Stimulated activated memory B cell treated with anti-CD40 and anti-IgM and Interleukin-4, amounts not matched to agents 10 μg/mL and 1 μg/mL and 100 μg/mL, for 72 hours (primary cell): ENCODE measurements at regions not wholly inside any gene's neighbourhood (a gene's known extent, or its start where the extent isn't known, plus 50 kb on each side); places are given as distances from the start of the nearest gene placed in this dataset.

Source experiments
- ATAC-seq: fragments of 150-1000 bp; cut with Tn5 transposase; 2 replicates; pipeline ENCODE4 v1.10.0; 2021
- H3K27ac Mint-ChIP-seq: one replicate; pipeline ENCODE4 v1.8.0; 2022; ENCODE audit warnings: mild to moderate bottlenecking, mixed read lengths
- H3K27me3 Mint-ChIP-seq: one replicate; pipeline ENCODE4 v1.8.0; 2022; ENCODE audit warnings: mixed read lengths
- H3K36me3 Mint-ChIP-seq: one replicate; pipeline ENCODE4 v1.8.0; 2022; ENCODE audit warnings: mixed read lengths
- H3K4me1 Mint-ChIP-seq: one replicate; pipeline ENCODE4 v1.8.0; 2022; ENCODE audit warnings: mixed read lengths
- H3K4me3 Mint-ChIP-seq: one replicate; pipeline ENCODE4 v1.8.0; 2022; ENCODE audit warnings: mild to moderate bottlenecking, moderate library complexity, mixed read lengths
- H3K9me3 Mint-ChIP-seq: one replicate; pipeline ENCODE4 v1.8.0; 2022; ENCODE audit warnings: mixed read lengths

GRCh38 chr22:27617214-27617881 lies 184.2 kb downstream of the MN1 start:
- Mint-ChIP-seq H3K4me1 (no peaks in the 10 kb centered on the region), H3K4me3 (no peak overlapping the region), H3K27ac (no peak overlapping the region), H3K9me3 (peaks cover 11% of the 10 kb centered on the region), H3K36me3 (no peaks in the 10 kb centered on the region), H3K27me3 (peaks cover 32% of the 10 kb centered on the region)
- no peak for ATAC-seq

- no peak overlapping the region for H3K4me3 Mint-ChIP-seq
- no peaks in the 10 kb centered on the region for H3K27me3 Mint-ChIP-seq
- H3K4me1 Mint-ChIP-seq: no peaks in the 10 kb centered on the region
- no peak for ATAC-seq
- H3K27ac Mint-ChIP-seq: no peak overlapping the region
- peaks cover 11% of the 10 kb centered on the region for H3K9me3 Mint-ChIP-seq
- no peaks in the 10 kb centered on the region for H3K36me3 Mint-ChIP-seq
Measured at GRCh38 chr22:27620367-27621154, 181.0 kb downstream of the MN1 start.

GRCh38 chr22:27621486-27622070 lies 180.0 kb downstream of the MN1 start:
- no peak overlapping the region for H3K4me3 Mint-ChIP-seq
- no peaks in the 10 kb centered on the region for H3K4me1 Mint-ChIP-seq
- H3K9me3 Mint-ChIP-seq: peaks cover 11% of the 10 kb centered on the region
- H3K27ac Mint-ChIP-seq: no peak overlapping the region
- H3K36me3 Mint-ChIP-seq: no peaks in the 10 kb centered on the region
- no peak for ATAC-seq
- H3K27me3 Mint-ChIP-seq: no peaks in the 10 kb centered on the region

- Mint-ChIP-seq H3K9me3 (peaks cover 11% of the 10 kb centered on the region), H3K4me3 (no peak overlapping the region), H3K27ac (no peak overlapping the region), H3K36me3 (no peaks in the 10 kb centered on the region), H3K4me1 (no peaks in the 10 kb centered on the region), H3K27me3 (no peaks in the 10 kb centered on the region)
- ATAC-seq: no peak
Measured at GRCh38 chr22:27624042-27624441, 177.5 kb downstream of the MN1 start.

- H3K4me3 Mint-ChIP-seq: no peak overlapping the region
- no peaks in the 10 kb centered on the region for H3K27me3 Mint-ChIP-seq
- peaks cover 7% of the 10 kb centered on the region for H3K9me3 Mint-ChIP-seq
- no peak for ATAC-seq
- no peaks in the 10 kb centered on the region for H3K4me1 Mint-ChIP-seq
- no peak overlapping the region for H3K27ac Mint-ChIP-seq
- H3K36me3 Mint-ChIP-seq: no peaks in the 10 kb centered on the region
Measured at GRCh38 chr22:27624705-27625104, 176.9 kb downstream of the MN1 start.

- Mint-ChIP-seq H3K27me3 (no peaks in the 10 kb centered on the region), H3K4me3 (no peak overlapping the region), H3K4me1 (no peaks in the 10 kb centered on the region), H3K27ac (no peak overlapping the region), H3K9me3 (peaks cover 2% of the 10 kb centered on the region), H3K36me3 (no peaks in the 10 kb centered on the region)
- no peak for ATAC-seq
Measured at GRCh38 chr22:27625769-27626674, 175.5 kb downstream of the MN1 start.

- H3K36me3 Mint-ChIP-seq: no peaks in the 10 kb centered on the region
- H3K9me3 Mint-ChIP-seq: peaks cover 6% of the 10 kb centered on the region
- no peaks in the 10 kb centered on the region for H3K27me3 Mint-ChIP-seq
- no peak overlapping the region for H3K27ac Mint-ChIP-seq
- no peak overlapping the region for H3K4me3 Mint-ChIP-seq
- peak; percentile 25 for ATAC-seq
- no peaks in the 10 kb centered on the region for H3K4me1 Mint-ChIP-seq
Measured at GRCh38 chr22:27626675-27627443, 174.7 kb downstream of the MN1 start.

- H3K36me3 Mint-ChIP-seq: no peaks in the 10 kb centered on the region
- peaks cover 8% of the 10 kb centered on the region for H3K9me3 Mint-ChIP-seq
- no peaks in the 10 kb centered on the region for H3K27me3 Mint-ChIP-seq
- H3K4me1 Mint-ChIP-seq: no peaks in the 10 kb centered on the region
- H3K27ac Mint-ChIP-seq: no peak overlapping the region
- no peak overlapping the region for H3K4me3 Mint-ChIP-seq
- ATAC-seq: no peak
Measured at GRCh38 chr22:27627444-27627833, 174.1 kb downstream of the MN1 start.

- Mint-ChIP-seq H3K36me3 (no peaks in the 10 kb centered on the region), H3K4me1 (no peaks in the 10 kb centered on the region), H3K27ac (no peak overlapping the region), H3K4me3 (no peak overlapping the region), H3K27me3 (no peaks in the 10 kb centered on the region), H3K9me3 (peaks cover 8% of the 10 kb centered on the region)
- no peak for ATAC-seq
Measured at GRCh38 chr22:27627901-27628300, 173.7 kb downstream of the MN1 start.

GRCh38 chr22:27628341-27628740 lies 173.2 kb downstream of the MN1 start:
- no peak for ATAC-seq
- Mint-ChIP-seq H3K27ac (no peak overlapping the region), H3K4me3 (no peak overlapping the region), H3K27me3 (no peaks in the 10 kb centered on the region), H3K4me1 (no peaks in the 10 kb centered on the region), H3K36me3 (no peaks in the 10 kb centered on the region), H3K9me3 (peaks cover 8% of the 10 kb centered on the region)

- H3K4me1 Mint-ChIP-seq: no peaks in the 10 kb centered on the region
- H3K27ac Mint-ChIP-seq: no peak overlapping the region
- peaks cover 7% of the 10 kb centered on the region for H3K27me3 Mint-ChIP-seq
- no peaks in the 10 kb centered on the region for H3K36me3 Mint-ChIP-seq
- ATAC-seq: no peak
- H3K4me3 Mint-ChIP-seq: no peak overlapping the region
- H3K9me3 Mint-ChIP-seq: peaks cover 8% of the 10 kb centered on the region
Measured at GRCh38 chr22:27628891-27629631, 172.5 kb downstream of the MN1 start.

- peaks cover 8% of the 10 kb centered on the region for H3K9me3 Mint-ChIP-seq
- peaks cover 12% of the 10 kb centered on the region for H3K27me3 Mint-ChIP-seq
- no peak overlapping the region for H3K4me3 Mint-ChIP-seq
- H3K36me3 Mint-ChIP-seq: no peaks in the 10 kb centered on the region
- H3K4me1 Mint-ChIP-seq: no peaks in the 10 kb centered on the region
- no peak for ATAC-seq
- no peak overlapping the region for H3K27ac Mint-ChIP-seq
Measured at GRCh38 chr22:27629908-27630673, 171.5 kb downstream of the MN1 start.

GRCh38 chr22:27630754-27631153 lies 170.8 kb downstream of the MN1 start:
- no peaks in the 10 kb centered on the region for H3K4me1 Mint-ChIP-seq
- peaks cover 8% of the 10 kb centered on the region for H3K9me3 Mint-ChIP-seq
- ATAC-seq: no peak
- no peaks in the 10 kb centered on the region for H3K36me3 Mint-ChIP-seq
- no peak overlapping the region for H3K27ac Mint-ChIP-seq
- H3K27me3 Mint-ChIP-seq: peaks cover 12% of the 10 kb centered on the region
- H3K4me3 Mint-ChIP-seq: no peak overlapping the region
